Caco-2 (cell line): ENCODE measurements at regions not wholly inside any gene's neighbourhood (a gene's known extent, or its start where the extent isn't known, plus 50 kb on each side); places are given as distances from the start of the nearest gene placed in this dataset.

ENCODE experiments used
- BruUV-seq: library from RNA; stranded (reverse); fragments of 400-500 nt; replicated peaks from 2 replicates; lab custom pipeline; 2021; lab: Mats Ljungman, UMichigan
- CTCF ChIA-PET: fragments of 300-600 bp; sonication (Branson Sonifier 250); formaldehyde crosslinking; loops from one replicate; lab custom pipeline; 2022; ENCODE audit warnings: antibody characterized with exemption; lab: Charles Lee
- POLR2A ChIA-PET: fragments of 300-600 bp; sonication (Branson Sonifier 250); formaldehyde crosslinking; loops from one replicate; lab custom pipeline; 2022; ENCODE audit warnings: antibody characterized with exemption; lab: Charles Lee
- DNase-seq, 2 experiments: peaks; one replicate each; pipeline versions ENCODE4 v3.0.0 to v3.0.0-alpha.2; 2020 to 2022
- H3K27me3 ChIP-seq: replicated peaks from 2 replicates; pipeline ENCODE4 v1.6.0; 2011; ENCODE audit warnings: low read length; ENCODE audit not compliant: control insufficient read depth, insufficient read depth
- H3K36me3 ChIP-seq: 2 replicates; pipeline ENCODE4 v1.5.1; 2011; ENCODE audit warnings: low read length; ENCODE audit not compliant: control insufficient read depth, insufficient read depth
- H3K4me1 ChIP-seq: fragments of 250-450 bp; sonication (Bioruptor Pico); 2 replicates; pipeline ENCODE4 v1.5.1; 2020; ENCODE audit warnings: mild to moderate bottlenecking
- H3K4me3 ChIP-seq: 2 replicates; pipeline ENCODE4 v1.5.1; 2011; ENCODE audit warnings: low read depth, mild to moderate bottlenecking, control low read depth, low read length
- H3K9me3 ChIP-seq: fragments of 250-450 bp; sonication (Bioruptor Pico); 2 replicates; pipeline ENCODE4 v1.5.1; 2020; ENCODE audit warnings: mild to moderate bottlenecking, moderate library complexity
- H3K27ac Mint-ChIP-seq: one replicate; pipeline ENCODE4 v1.8.0; 2022; ENCODE audit warnings: mixed read lengths; ENCODE audit not compliant: unreplicated experiment
- H3K27me3 Mint-ChIP-seq: one replicate; pipeline ENCODE4 v1.8.0; 2022; ENCODE audit warnings: mixed read lengths; ENCODE audit not compliant: insufficient read depth, unreplicated experiment
- H3K36me3 Mint-ChIP-seq: one replicate; pipeline ENCODE4 v1.8.0; 2022; ENCODE audit warnings: mild to moderate bottlenecking, mixed read lengths; ENCODE audit not compliant: insufficient read depth, unreplicated experiment
- H3K4me1 Mint-ChIP-seq: one replicate; pipeline ENCODE4 v1.8.0; 2022; ENCODE audit warnings: low read depth, mixed read lengths; ENCODE audit not compliant: unreplicated experiment
- H3K4me3 Mint-ChIP-seq: one replicate; pipeline ENCODE4 v1.8.0; 2022; ENCODE audit warnings: mild to moderate bottlenecking, moderate library complexity, mixed read lengths; ENCODE audit not compliant: unreplicated experiment
- H3K9me3 Mint-ChIP-seq: one replicate; pipeline ENCODE4 v1.8.0; 2022; ENCODE audit warnings: mixed read lengths; ENCODE audit not compliant: unreplicated experiment
- intact Hi-C: fragments of 100-400 bp; cut with micrococcal nuclease; formaldehyde crosslinking; loops from one replicate; pipeline ENCODE4 v1.10.0; 2022; ENCODE audit not compliant: unreplicated experiment
- TF ChIP-seq, protein P1 (sequence below), 2 experiments: fragments of 200-600 bp in 1 of 2; IDR thresholded peaks; 1 replicate in 1 of 2; 2 replicates in 1 of 2; pipeline versions ENCODE4 v1.5.1 to v1.8.0; 2011 to 2022; ENCODE audit warnings: antibody characterized with exemption in 1 of 2, control low read depth in 1 of 2, inconsistent platforms in 1 of 2, low read depth in 1 of 2, low read length in 1 of 2, mild to moderate bottlenecking in 1 of 2, moderate library complexity in 1 of 2; ENCODE audit not compliant: insufficient read depth in 1 of 2, severe bottlenecking in 1 of 2, unreplicated experiment in 1 of 2

DNA sequence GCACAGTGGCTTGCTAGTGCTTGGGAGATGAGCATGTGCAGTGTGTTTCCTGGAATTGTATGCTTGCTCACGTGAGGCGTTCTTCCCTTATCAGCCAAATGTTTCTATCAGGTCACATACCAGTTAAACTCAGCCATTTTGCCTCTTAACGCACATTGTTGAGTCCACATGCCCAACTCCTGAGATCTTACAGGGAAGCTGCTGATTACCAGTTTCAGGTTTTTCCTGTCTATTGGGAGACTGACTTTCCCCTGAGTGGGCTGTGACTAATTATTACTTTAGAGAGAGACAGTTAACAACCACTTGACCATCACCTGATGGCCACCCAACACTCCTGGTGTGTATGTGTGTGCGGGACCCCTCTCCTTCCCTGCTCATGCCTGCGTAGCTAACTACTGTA lies 161.3 kb upstream of the PTGFR start:
- no peak for DNase-seq
- no peaks in the 10 kb centered on the region for H3K4me1 ChIP-seq
- H3K9me3 ChIP-seq: no peaks in the 10 kb centered on the region
- H3K4me1 Mint-ChIP-seq: no peaks in the 10 kb centered on the region
- TF ChIP-seq, protein P1, sequence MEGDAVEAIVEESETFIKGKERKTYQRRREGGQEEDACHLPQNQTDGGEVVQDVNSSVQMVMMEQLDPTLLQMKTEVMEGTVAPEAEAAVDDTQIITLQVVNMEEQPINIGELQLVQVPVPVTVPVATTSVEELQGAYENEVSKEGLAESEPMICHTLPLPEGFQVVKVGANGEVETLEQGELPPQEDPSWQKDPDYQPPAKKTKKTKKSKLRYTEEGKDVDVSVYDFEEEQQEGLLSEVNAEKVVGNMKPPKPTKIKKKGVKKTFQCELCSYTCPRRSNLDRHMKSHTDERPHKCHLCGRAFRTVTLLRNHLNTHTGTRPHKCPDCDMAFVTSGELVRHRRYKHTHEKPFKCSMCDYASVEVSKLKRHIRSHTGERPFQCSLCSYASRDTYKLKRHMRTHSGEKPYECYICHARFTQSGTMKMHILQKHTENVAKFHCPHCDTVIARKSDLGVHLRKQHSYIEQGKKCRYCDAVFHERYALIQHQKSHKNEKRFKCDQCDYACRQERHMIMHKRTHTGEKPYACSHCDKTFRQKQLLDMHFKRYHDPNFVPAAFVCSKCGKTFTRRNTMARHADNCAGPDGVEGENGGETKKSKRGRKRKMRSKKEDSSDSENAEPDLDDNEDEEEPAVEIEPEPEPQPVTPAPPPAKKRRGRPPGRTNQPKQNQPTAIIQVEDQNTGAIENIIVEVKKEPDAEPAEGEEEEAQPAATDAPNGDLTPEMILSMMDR (IDR thresholded peaks at IDR 0.05; ENCODE audit: insufficient read depth in 1 of 2, low read depth in 1 of 2, low read length in 1 of 2, severe bottlenecking in 1 of 2, unreplicated experiment in 1 of 2): no peak
- H3K9me3 Mint-ChIP-seq: no peaks in the 10 kb centered on the region
- H3K4me3 Mint-ChIP-seq: no peak overlapping the region
- H3K36me3 ChIP-seq: no peaks in the 10 kb centered on the region
- BruUV-seq: no TSS peak
- intact Hi-C loops: loop anchor here (10.0 kb wide), 1 partner anchor 185 kb away; no protein-coding TSS in a partner anchor
- H3K36me3 Mint-ChIP-seq: no peaks in the 10 kb centered on the region
- H3K4me3 ChIP-seq: no peak overlapping the region
- ChIA-PET POLR2A (no interaction called here), CTCF (no interaction called here)
- no peak overlapping the region for H3K27ac Mint-ChIP-seq
- H3K27me3 ChIP-seq: no peaks in the 10 kb centered on the region
- H3K27me3 Mint-ChIP-seq: peaks cover 3% of the 10 kb centered on the region

DNA sequence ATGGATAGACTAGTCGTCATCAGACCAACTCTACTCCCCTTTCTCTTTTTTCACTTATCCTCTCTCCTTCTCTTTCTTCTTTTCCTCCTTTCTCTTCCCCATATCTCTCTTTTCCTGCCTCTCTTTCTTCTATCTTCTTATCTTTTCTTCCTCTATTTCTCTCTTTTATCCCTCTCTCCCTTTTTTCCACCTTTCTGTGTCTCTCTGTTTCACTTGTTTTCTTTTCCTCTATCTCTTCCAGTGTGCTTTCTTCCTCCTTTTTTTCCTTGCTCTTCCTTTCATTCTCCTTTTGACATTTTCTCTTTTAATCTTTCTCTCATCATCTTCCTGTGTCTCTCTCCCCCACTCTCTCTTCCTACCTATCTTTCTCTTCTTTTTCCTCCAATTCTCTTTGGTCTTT lies 159.0 kb upstream of the PTGFR start:
- intact Hi-C loops: no loop called here
- Histone ChIP-seq H3K4me3 (no peak overlapping the region), H3K36me3 (no peaks in the 10 kb centered on the region), H3K27me3 (no peaks in the 10 kb centered on the region), H3K9me3 (no peaks in the 10 kb centered on the region), H3K4me1 (no peaks in the 10 kb centered on the region)
- Mint-ChIP-seq H3K27me3 (peaks cover 6% of the 10 kb centered on the region), H3K9me3 (no peaks in the 10 kb centered on the region), H3K27ac (no peak overlapping the region), H3K4me1 (no peaks in the 10 kb centered on the region), H3K36me3 (no peaks in the 10 kb centered on the region), H3K4me3 (no peak overlapping the region)
- CTCF ChIA-PET: no interaction called here
- BruUV-seq: no TSS peak
- POLR2A ChIA-PET: no interaction called here
- DNase-seq: no peak
- TF ChIP-seq, protein P1 (IDR thresholded peaks at IDR 0.05; ENCODE audit: insufficient read depth in 1 of 2, low read depth in 1 of 2, low read length in 1 of 2, severe bottlenecking in 1 of 2, unreplicated experiment in 1 of 2): no peak

DNA sequence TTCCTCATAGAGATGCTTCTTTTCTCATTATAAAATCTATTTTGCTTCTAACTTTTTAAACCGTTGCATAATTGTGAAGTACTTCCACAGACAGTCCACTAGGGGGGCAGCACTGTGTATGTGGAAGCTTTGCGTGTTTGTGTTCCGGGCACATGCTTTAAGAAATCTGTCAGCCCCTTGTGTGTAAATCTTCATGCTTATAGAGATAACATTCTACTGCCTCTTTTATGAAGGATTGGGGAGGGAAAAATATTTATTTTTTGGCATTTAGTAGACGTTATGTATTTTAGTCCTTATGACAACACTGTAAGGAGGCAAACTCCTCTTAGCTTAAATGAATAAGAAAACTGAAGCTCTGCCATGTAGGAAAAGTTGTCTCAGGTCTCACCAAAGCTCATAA lies 157.3 kb upstream of the PTGFR start:
- no peak overlapping the region for H3K4me3 Mint-ChIP-seq
- Histone ChIP-seq H3K9me3 (no peaks in the 10 kb centered on the region), H3K4me1 (no peaks in the 10 kb centered on the region), H3K36me3 (no peaks in the 10 kb centered on the region), H3K27me3 (no peaks in the 10 kb centered on the region), H3K4me3 (no peak overlapping the region)
- ChIA-PET POLR2A (no interaction called here), CTCF (no interaction called here)
- H3K27me3 Mint-ChIP-seq: peaks cover 6% of the 10 kb centered on the region
- no peaks in the 10 kb centered on the region for H3K4me1 Mint-ChIP-seq
- no peaks in the 10 kb centered on the region for H3K36me3 Mint-ChIP-seq
- no TSS peak for BruUV-seq
- no peak overlapping the region for H3K27ac Mint-ChIP-seq
- TF ChIP-seq, protein P1 (IDR thresholded peaks at IDR 0.05; ENCODE audit: insufficient read depth in 1 of 2, low read depth in 1 of 2, low read length in 1 of 2, severe bottlenecking in 1 of 2, unreplicated experiment in 1 of 2): peak; percentile 38 to 49
- H3K9me3 Mint-ChIP-seq: no peaks in the 10 kb centered on the region
- DNase-seq: no peak
- intact Hi-C loops: no loop called here
